Keratinocyte (primary cell): ENCODE measurements at regions not wholly inside any gene's neighbourhood (a gene's known extent, or its start where the extent isn't known, plus 50 kb on each side); places are given as distances from the start of the nearest gene placed in this dataset.

Experiments
- DNase-seq: peaks from one replicate; pipeline ENCODE4 v3.0.0-alpha.2; 2011; ENCODE audit warnings: low read depth, missing footprints, low spot score
- FAIRE-seq: peaks from 2 replicates; lab custom pipeline; 2011; peaks lifted over from hg19 to GRCh38; lab: Jason Lieb, UNC
- H2AFZ ChIP-seq: 2 replicates; pipeline ENCODE4 v1.6.0; 2012; ENCODE audit warnings: low read length, control low read depth, inconsistent platforms; ENCODE audit not compliant: control insufficient read depth
- H3K27ac ChIP-seq: 2 replicates; pipeline ENCODE4 v1.5.1; 2011; ENCODE audit warnings: low read length; ENCODE audit not compliant: control insufficient read depth, insufficient read depth
- H3K27me3 ChIP-seq: 3 replicates; pipeline ENCODE4 v1.6.0; 2011; ENCODE audit warnings: low read length; ENCODE audit not compliant: control insufficient read depth, insufficient read depth; ENCODE audit errors: extremely low read depth
- H3K36me3 ChIP-seq, 2 experiments: 2 replicates in 1 of 2; 3 replicates in 1 of 2; pipeline ENCODE4 v1.5.1; 2011; ENCODE audit warnings: low read length in 2 of 2, mild to moderate bottlenecking in 1 of 2; ENCODE audit not compliant: control insufficient read depth in 2 of 2, insufficient read depth in 2 of 2; ENCODE audit errors: extremely low read depth in 1 of 2
- H3K4me1 ChIP-seq: 3 replicates; pipeline ENCODE4 v1.5.1; 2011; ENCODE audit warnings: low read length; ENCODE audit not compliant: control insufficient read depth, insufficient read depth; ENCODE audit errors: extremely low read depth
- H3K4me2 ChIP-seq: 3 replicates; pipeline ENCODE4 v1.6.0; 2011; ENCODE audit warnings: low read depth, low read length; ENCODE audit not compliant: control insufficient read depth, insufficient read depth; ENCODE audit errors: extremely low read depth
- H3K4me3 ChIP-seq, 3 experiments: fragments of 200-600 bp in 1 of 3; sonication (generic) in 1 of 3; 2 replicates in 2 of 3; 3 replicates in 1 of 3; pipeline ENCODE4 v1.5.1; 2011 to 2016; ENCODE audit warnings: low read length in 3 of 3, mild to moderate bottlenecking in 3 of 3, control low read depth in 2 of 3, inconsistent platforms in 1 of 3, low read depth in 1 of 3, mixed read lengths in 1 of 3, mixed run types in 1 of 3, moderate library complexity in 1 of 3; ENCODE audit not compliant: control insufficient read depth in 2 of 3, insufficient read depth in 2 of 3; ENCODE audit errors: extremely low read depth in 1 of 3
- H3K79me2 ChIP-seq: 2 replicates; pipeline ENCODE4 v1.6.0; 2012; ENCODE audit warnings: low read length; ENCODE audit not compliant: control insufficient read depth, insufficient read depth
- H3K9ac ChIP-seq: 3 replicates; pipeline ENCODE4 v1.6.0; 2011; ENCODE audit warnings: low read length; ENCODE audit not compliant: control insufficient read depth, insufficient read depth; ENCODE audit errors: extremely low read depth
- H3K9me1 ChIP-seq: 3 replicates; pipeline ENCODE4 v1.6.0; 2011; ENCODE audit warnings: low read length; ENCODE audit not compliant: control insufficient read depth, insufficient read depth; ENCODE audit errors: extremely low read depth
- H3K9me3 ChIP-seq: 2 replicates; pipeline ENCODE4 v1.5.1; 2012; ENCODE audit warnings: low read depth, low read length; ENCODE audit not compliant: control insufficient read depth
- H4K20me1 ChIP-seq: 3 replicates; pipeline ENCODE4 v1.6.0; 2011; ENCODE audit warnings: low read length; ENCODE audit not compliant: control insufficient read depth, insufficient read depth; ENCODE audit errors: extremely low read depth
- CTCF ChIP-seq, 3 experiments: IDR thresholded peaks in 1 of 3; conservative IDR thresholded peaks in 1 of 3; optimal IDR thresholded peaks in 1 of 3; 2 replicates in 2 of 3; 3 replicates in 1 of 3; pipeline versions ENCODE3 to v1.5.1; 2011; ENCODE audit warnings: low read length in 3 of 3, mild to moderate bottlenecking in 3 of 3, moderate library complexity in 2 of 3, control low read depth in 1 of 3, inconsistent platforms in 1 of 3; ENCODE audit not compliant: insufficient read depth in 2 of 3; ENCODE audit errors: extremely low read depth in 1 of 3
- EZH2 ChIP-seq: IDR thresholded peaks from one replicate; pipeline ENCODE4 v1.6.1; 2012; ENCODE audit warnings: inconsistent platforms, mild to moderate bottlenecking, low read length, moderate library complexity
- dilution Hi-C: fragments of 300-500 bp; cut with MboI; formaldehyde crosslinking; loops from one replicate; pipeline ENCODE4 v1.7.0; 2020; ENCODE audit warnings: low sequenced_read_pairs; ENCODE audit not compliant: extremely low pct_ligation_motif_present

GRCh38 chr16:66064801-66065530 is 301.5 kb upstream of the CDH5 start:
- TF ChIP-seq EZH2 (no peak), CTCF (optimal IDR thresholded peaks at IDR 0.05 in 1 of 3, IDR thresholded peaks at IDR 0.05 in 1 of 3, conservative IDR thresholded peaks at IDR 0.05 in 1 of 3; ENCODE audit: extremely low read depth in 1 of 3, insufficient read depth in 2 of 3, low read length in 3 of 3) (no peak)
- Histone ChIP-seq H3K36me3 (no peaks in the 10 kb centered on the region), H3K79me2 (no peaks in the 10 kb centered on the region), H3K9me1 (no peaks in the 10 kb centered on the region), H4K20me1 (no peaks in the 10 kb centered on the region), H3K27me3 (peaks cover 6% of the 10 kb centered on the region), H3K4me1 (no peaks in the 10 kb centered on the region), H3K27ac (no peak overlapping the region), H2AFZ (no peak overlapping the region), H3K9me3 (no peaks in the 10 kb centered on the region), H3K9ac (no peak overlapping the region), H3K4me3 (no peak overlapping the region), H3K4me2 (no peak overlapping the region)
- FAIRE-seq (no peak), DNase-seq (no peak)
- dilution Hi-C loops: no loop called here

- DNase-seq: no peak
- no peaks in the 10 kb centered on the region for H3K36me3 ChIP-seq
Measured at GRCh38 chr16:66058832-66059231, 307.7 kb upstream of the CDH5 start.

More at GRCh38 chr16:66058832-66059231, 307.7 kb upstream of the CDH5 start:
- Histone ChIP-seq H3K9me3 (no peaks in the 10 kb centered on the region), H3K4me2 (no peak overlapping the region), H3K9me1 (no peaks in the 10 kb centered on the region), H3K79me2 (no peaks in the 10 kb centered on the region), H3K4me1 (no peaks in the 10 kb centered on the region), H3K27ac (no peak overlapping the region), H2AFZ (no peak overlapping the region), H4K20me1 (no peaks in the 10 kb centered on the region), H3K9ac (no peak overlapping the region), H3K27me3 (peaks cover 6% of the 10 kb centered on the region), H3K4me3 (no peak overlapping the region)
- no peak for FAIRE-seq
- TF ChIP-seq EZH2: no peak
- no peak for TF ChIP-seq CTCF (optimal IDR thresholded peaks at IDR 0.05 in 1 of 3, IDR thresholded peaks at IDR 0.05 in 1 of 3, conservative IDR thresholded peaks at IDR 0.05 in 1 of 3; ENCODE audit: extremely low read depth in 1 of 3, insufficient read depth in 2 of 3, low read length in 3 of 3)
- dilution Hi-C loops: no loop called here
